ENCODE measurements at regions not wholly inside any gene's neighbourhood (a gene's known extent, or its start where the extent isn't known, plus 50 kb on each side); places are given as distances from the start of the nearest gene placed in this dataset.

DNA sequence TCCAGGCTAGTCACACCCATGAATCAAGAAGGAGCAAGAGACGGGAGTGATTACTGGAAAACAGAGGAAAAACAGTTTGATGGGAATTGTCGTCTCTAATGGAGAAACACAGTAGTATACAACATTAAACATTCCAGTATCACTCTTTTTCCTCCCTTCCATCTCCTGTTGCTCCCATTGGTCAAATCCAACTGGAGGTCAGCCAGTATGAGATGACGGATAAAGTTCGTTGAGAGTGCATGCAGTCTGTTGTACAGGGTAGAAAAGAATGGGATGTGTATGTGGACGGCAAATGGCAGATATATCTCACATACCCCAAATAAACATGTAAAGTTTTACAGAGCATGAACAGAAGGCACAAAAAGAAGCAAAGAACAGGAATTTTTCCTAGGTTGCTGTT is 221.9 kb upstream of the TNP1 start:
- TF ChIP-seq, protein P1, sequence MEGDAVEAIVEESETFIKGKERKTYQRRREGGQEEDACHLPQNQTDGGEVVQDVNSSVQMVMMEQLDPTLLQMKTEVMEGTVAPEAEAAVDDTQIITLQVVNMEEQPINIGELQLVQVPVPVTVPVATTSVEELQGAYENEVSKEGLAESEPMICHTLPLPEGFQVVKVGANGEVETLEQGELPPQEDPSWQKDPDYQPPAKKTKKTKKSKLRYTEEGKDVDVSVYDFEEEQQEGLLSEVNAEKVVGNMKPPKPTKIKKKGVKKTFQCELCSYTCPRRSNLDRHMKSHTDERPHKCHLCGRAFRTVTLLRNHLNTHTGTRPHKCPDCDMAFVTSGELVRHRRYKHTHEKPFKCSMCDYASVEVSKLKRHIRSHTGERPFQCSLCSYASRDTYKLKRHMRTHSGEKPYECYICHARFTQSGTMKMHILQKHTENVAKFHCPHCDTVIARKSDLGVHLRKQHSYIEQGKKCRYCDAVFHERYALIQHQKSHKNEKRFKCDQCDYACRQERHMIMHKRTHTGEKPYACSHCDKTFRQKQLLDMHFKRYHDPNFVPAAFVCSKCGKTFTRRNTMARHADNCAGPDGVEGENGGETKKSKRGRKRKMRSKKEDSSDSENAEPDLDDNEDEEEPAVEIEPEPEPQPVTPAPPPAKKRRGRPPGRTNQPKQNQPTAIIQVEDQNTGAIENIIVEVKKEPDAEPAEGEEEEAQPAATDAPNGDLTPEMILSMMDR (IDR thresholded peaks at IDR 0.05; ENCODE audit: low read depth, low read length), result no peak
- Histone ChIP-seq H3K27me3 (ENCODE audit: insufficient read depth, low read depth, severe bottlenecking) (no peaks in the 10 kb centered on the region), H3K4me3 (ENCODE audit: low read depth, low read length) (no peak overlapping the region), H3K9me3 (ENCODE audit: severe bottlenecking) (no peaks in the 10 kb centered on the region), H3K36me3 (no peaks in the 10 kb centered on the region), H3K27ac (no peak overlapping the region)
- no peak for DNase-seq

DNA sequence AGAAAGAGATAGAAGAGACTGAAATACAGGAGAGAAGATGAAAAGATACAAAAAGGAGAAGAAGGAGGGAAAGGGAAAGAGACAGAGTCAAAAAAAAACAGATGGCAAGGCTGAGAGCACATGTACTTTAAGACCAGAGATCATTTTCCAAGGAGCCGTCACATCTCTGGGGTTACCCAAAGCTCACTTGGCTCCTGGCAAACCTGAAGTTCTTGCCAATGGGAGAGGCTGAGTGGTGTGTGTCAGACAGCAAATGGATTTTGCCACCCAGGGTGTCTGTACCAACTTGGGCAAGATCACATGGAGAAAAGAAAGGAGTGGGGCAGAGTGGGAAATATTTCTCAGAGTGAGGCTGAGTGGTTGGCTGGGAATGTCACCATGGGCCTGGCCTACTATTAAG is 219.3 kb upstream of the TNP1 start:
- Histone ChIP-seq H3K27ac (no peak overlapping the region), H3K9me3 (ENCODE audit: severe bottlenecking) (no peaks in the 10 kb centered on the region), H3K36me3 (no peaks in the 10 kb centered on the region), H3K4me3 (ENCODE audit: low read depth, low read length) (no peak overlapping the region), H3K27me3 (ENCODE audit: insufficient read depth, low read depth, severe bottlenecking) (no peaks in the 10 kb centered on the region)
- DNase-seq, result no peak
- TF ChIP-seq, protein P1 (IDR thresholded peaks at IDR 0.05; ENCODE audit: low read depth, low read length), result no peak

DNA sequence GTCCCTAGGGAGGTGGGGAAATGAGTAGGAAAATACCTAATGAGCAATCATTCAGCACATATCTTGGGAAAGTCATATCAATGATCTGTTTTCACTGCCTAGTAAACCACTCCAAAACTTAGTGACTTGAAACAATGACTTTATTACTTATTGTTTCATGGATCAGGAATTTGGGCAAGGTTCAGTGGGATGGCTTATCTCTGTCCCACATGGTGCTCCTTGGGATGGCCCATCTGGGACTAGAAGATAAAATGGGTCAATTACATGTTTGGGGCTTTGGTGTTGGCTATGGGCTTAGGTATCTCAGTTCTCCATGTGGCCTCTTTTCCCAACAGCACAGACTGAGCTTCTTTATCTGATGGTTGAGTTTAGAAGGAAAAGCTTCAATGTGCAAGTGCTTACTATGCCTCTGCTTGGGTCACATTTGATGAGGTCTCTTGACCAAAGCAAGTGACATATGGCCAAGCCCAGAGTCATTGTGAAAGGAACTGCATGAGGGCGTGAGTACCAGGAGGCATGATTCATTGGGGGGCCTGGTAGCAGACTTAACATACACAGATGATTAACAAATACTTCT is 218.1 kb upstream of the TNP1 start:
- DNase-seq, result no peak
- no peak overlapping the region for H3K27ac ChIP-seq
- TF ChIP-seq, protein P1 (IDR thresholded peaks at IDR 0.05; ENCODE audit: low read depth, low read length), result no peak
- H3K9me3 ChIP-seq (ENCODE audit: severe bottlenecking), result no peaks in the 10 kb centered on the region
- H3K27me3 ChIP-seq (ENCODE audit: insufficient read depth, low read depth, severe bottlenecking), result no peaks in the 10 kb centered on the region
- no peaks in the 10 kb centered on the region for H3K36me3 ChIP-seq
- H3K4me3 ChIP-seq (ENCODE audit: low read depth, low read length), result no peak overlapping the region

DNA sequence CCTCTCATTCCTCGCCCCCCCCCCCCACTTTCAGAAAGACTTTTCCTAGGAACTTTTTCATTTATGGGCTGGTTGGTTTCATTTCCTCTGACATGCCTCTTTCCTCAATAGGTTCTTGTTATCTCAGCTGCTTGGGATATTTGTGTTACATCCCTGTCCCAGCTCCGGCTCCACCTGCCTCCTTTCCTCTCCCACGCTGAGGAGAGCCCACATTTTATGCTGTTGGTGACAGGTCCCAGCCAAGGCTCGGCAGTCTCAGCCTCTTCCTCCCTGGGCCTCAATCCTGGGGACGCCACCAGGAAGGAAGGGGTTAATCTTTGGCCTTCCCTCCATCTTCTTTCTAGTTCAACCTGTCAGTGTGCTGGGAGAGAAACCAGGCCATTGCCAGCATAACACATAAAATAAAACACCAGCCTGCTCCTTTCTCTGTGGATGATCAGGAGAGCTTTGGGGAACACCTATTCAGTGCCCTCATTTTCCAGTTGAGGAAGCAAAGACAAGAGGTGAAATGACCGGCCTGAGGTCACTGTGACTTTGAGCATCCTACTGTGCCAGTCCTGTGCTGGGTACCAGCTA is 216.9 kb upstream of the TNP1 start:
- TF ChIP-seq, protein P1 (IDR thresholded peaks at IDR 0.05; ENCODE audit: low read depth, low read length), result no peak
- Histone ChIP-seq H3K4me3 (ENCODE audit: low read depth, low read length) (no peak overlapping the region), H3K27me3 (ENCODE audit: insufficient read depth, low read depth, severe bottlenecking) (no peaks in the 10 kb centered on the region), H3K27ac (no peak overlapping the region), H3K9me3 (ENCODE audit: severe bottlenecking) (no peaks in the 10 kb centered on the region), H3K36me3 (no peaks in the 10 kb centered on the region)
- DNase-seq, result no peak

DNA sequence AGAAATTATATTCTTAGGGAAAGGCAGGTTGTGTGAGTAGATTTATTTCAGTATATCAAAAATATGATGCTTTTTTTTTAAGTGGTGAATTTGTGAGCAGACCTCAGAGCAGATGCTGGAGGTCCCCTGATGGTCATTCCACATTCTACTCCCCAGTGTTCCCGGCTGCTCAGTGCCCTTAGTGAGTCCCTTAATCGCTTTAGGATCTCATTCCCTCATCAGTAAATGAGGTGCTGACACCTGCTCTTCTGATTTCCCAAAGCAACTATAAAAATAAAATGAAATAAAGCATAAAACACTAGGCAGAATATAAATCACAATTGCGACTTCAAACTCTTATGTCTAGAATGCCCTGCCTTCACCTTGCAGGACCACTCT is 216.2 kb upstream of the TNP1 start:
- Histone ChIP-seq H3K27ac (no peak overlapping the region), H3K27me3 (ENCODE audit: insufficient read depth, low read depth, severe bottlenecking) (no peaks in the 10 kb centered on the region), H3K4me3 (ENCODE audit: low read depth, low read length) (no peak overlapping the region), H3K9me3 (ENCODE audit: severe bottlenecking) (no peaks in the 10 kb centered on the region), H3K36me3 (no peaks in the 10 kb centered on the region)
- no peak for DNase-seq
- TF ChIP-seq, protein P1 (IDR thresholded peaks at IDR 0.05; ENCODE audit: low read depth, low read length), result no peak

All from WERI-Rb-1 (cell line).